Caco-2 (cell line): ENCODE measurements at regions not wholly inside any gene's neighbourhood (a gene's known extent, or its start where the extent isn't known, plus 50 kb on each side); places are given as distances from the start of the nearest gene placed in this dataset.

Experiments
- BruUV-seq: library from RNA; stranded (reverse); fragments of 400-500 nt; replicated peaks from 2 replicates; lab custom pipeline; 2021; lab: Mats Ljungman, UMichigan
- CTCF ChIA-PET: fragments of 300-600 bp; sonication (Branson Sonifier 250); formaldehyde crosslinking; loops from one replicate; lab custom pipeline; 2022; ENCODE audit warnings: antibody characterized with exemption; lab: Charles Lee
- POLR2A ChIA-PET: fragments of 300-600 bp; sonication (Branson Sonifier 250); formaldehyde crosslinking; loops from one replicate; lab custom pipeline; 2022; ENCODE audit warnings: antibody characterized with exemption; lab: Charles Lee
- DNase-seq, 2 experiments: peaks; one replicate each; pipeline versions ENCODE4 v3.0.0 to v3.0.0-alpha.2; 2020 to 2022
- H3K27me3 ChIP-seq: replicated peaks from 2 replicates; pipeline ENCODE4 v1.6.0; 2011; ENCODE audit warnings: low read length; ENCODE audit not compliant: control insufficient read depth, insufficient read depth
- H3K36me3 ChIP-seq: 2 replicates; pipeline ENCODE4 v1.5.1; 2011; ENCODE audit warnings: low read length; ENCODE audit not compliant: control insufficient read depth, insufficient read depth
- H3K4me1 ChIP-seq: fragments of 250-450 bp; sonication (Bioruptor Pico); 2 replicates; pipeline ENCODE4 v1.5.1; 2020; ENCODE audit warnings: mild to moderate bottlenecking
- H3K4me3 ChIP-seq: 2 replicates; pipeline ENCODE4 v1.5.1; 2011; ENCODE audit warnings: low read depth, mild to moderate bottlenecking, control low read depth, low read length
- H3K9me3 ChIP-seq: fragments of 250-450 bp; sonication (Bioruptor Pico); 2 replicates; pipeline ENCODE4 v1.5.1; 2020; ENCODE audit warnings: mild to moderate bottlenecking, moderate library complexity
- H3K27ac Mint-ChIP-seq: one replicate; pipeline ENCODE4 v1.8.0; 2022; ENCODE audit warnings: mixed read lengths; ENCODE audit not compliant: unreplicated experiment
- H3K27me3 Mint-ChIP-seq: one replicate; pipeline ENCODE4 v1.8.0; 2022; ENCODE audit warnings: mixed read lengths; ENCODE audit not compliant: insufficient read depth, unreplicated experiment
- H3K36me3 Mint-ChIP-seq: one replicate; pipeline ENCODE4 v1.8.0; 2022; ENCODE audit warnings: mild to moderate bottlenecking, mixed read lengths; ENCODE audit not compliant: insufficient read depth, unreplicated experiment
- H3K4me1 Mint-ChIP-seq: one replicate; pipeline ENCODE4 v1.8.0; 2022; ENCODE audit warnings: low read depth, mixed read lengths; ENCODE audit not compliant: unreplicated experiment
- H3K4me3 Mint-ChIP-seq: one replicate; pipeline ENCODE4 v1.8.0; 2022; ENCODE audit warnings: mild to moderate bottlenecking, moderate library complexity, mixed read lengths; ENCODE audit not compliant: unreplicated experiment
- H3K9me3 Mint-ChIP-seq: one replicate; pipeline ENCODE4 v1.8.0; 2022; ENCODE audit warnings: mixed read lengths; ENCODE audit not compliant: unreplicated experiment
- CTCF ChIP-seq, 2 experiments: fragments of 200-600 bp in 1 of 2; IDR thresholded peaks; 1 replicate in 1 of 2; 2 replicates in 1 of 2; pipeline versions ENCODE4 v1.5.1 to v1.8.0; 2011 to 2022; ENCODE audit warnings: antibody characterized with exemption in 1 of 2, control low read depth in 1 of 2, inconsistent platforms in 1 of 2, low read depth in 1 of 2, low read length in 1 of 2, mild to moderate bottlenecking in 1 of 2, moderate library complexity in 1 of 2; ENCODE audit not compliant: insufficient read depth in 1 of 2, severe bottlenecking in 1 of 2, unreplicated experiment in 1 of 2
- intact Hi-C: fragments of 100-400 bp; cut with micrococcal nuclease; formaldehyde crosslinking; loops from one replicate; pipeline ENCODE4 v1.10.0; 2022; ENCODE audit not compliant: unreplicated experiment

DNA sequence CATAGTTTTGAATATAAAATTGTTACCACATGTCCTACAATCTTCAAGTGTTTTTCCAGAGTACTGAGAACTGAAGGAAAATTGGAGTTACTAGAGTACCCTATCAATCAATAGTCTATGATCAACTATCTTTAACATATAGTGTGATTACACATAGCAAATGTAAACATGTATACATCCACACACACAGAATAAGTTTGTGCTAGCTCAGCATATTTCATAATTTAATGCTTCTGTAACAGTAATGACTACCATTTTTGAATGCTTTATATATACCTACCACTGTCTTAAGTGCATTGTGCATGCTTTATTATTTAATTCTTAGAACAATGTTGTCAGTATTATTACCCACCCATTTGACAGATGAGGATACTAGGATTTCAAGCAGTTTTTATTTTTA lies 523.9 kb downstream of the HAO1 start:
- H3K36me3 ChIP-seq = no peaks in the 10 kb centered on the region
- DNase-seq = no peak
- Mint-ChIP-seq H3K9me3 (no peaks in the 10 kb centered on the region), H3K36me3 (no peaks in the 10 kb centered on the region), H3K4me3 (no peak overlapping the region), H3K27me3 (peaks cover 2% of the 10 kb centered on the region), H3K4me1 (no peaks in the 10 kb centered on the region), H3K27ac (no peak overlapping the region)
- no peaks in the 10 kb centered on the region for H3K9me3 ChIP-seq
- intact Hi-C loops = no loop called here
- H3K27me3 ChIP-seq = no peaks in the 10 kb centered on the region
- no peaks in the 10 kb centered on the region for H3K4me1 ChIP-seq
- BruUV-seq = no TSS peak
- POLR2A ChIA-PET = no interaction called here
- no peak for TF ChIP-seq CTCF (IDR thresholded peaks at IDR 0.05; ENCODE audit: insufficient read depth in 1 of 2, low read depth in 1 of 2, low read length in 1 of 2, severe bottlenecking in 1 of 2, unreplicated experiment in 1 of 2)
- CTCF ChIA-PET = no interaction called here
- no peak overlapping the region for H3K4me3 ChIP-seq

GRCh38 chr20:7420345-7420744 lies 519.9 kb downstream of the HAO1 start:
- no peak for DNase-seq
- intact Hi-C loops = no loop called here
- Histone ChIP-seq H3K4me1 (no peaks in the 10 kb centered on the region), H3K27me3 (no peaks in the 10 kb centered on the region), H3K36me3 (no peaks in the 10 kb centered on the region), H3K9me3 (no peaks in the 10 kb centered on the region), H3K4me3 (no peak overlapping the region)
- H3K27me3 Mint-ChIP-seq = no peaks in the 10 kb centered on the region
- no peaks in the 10 kb centered on the region for H3K36me3 Mint-ChIP-seq
- no TSS peak for BruUV-seq
- H3K9me3 Mint-ChIP-seq = no peaks in the 10 kb centered on the region
- ChIA-PET CTCF (no interaction called here), POLR2A (no interaction called here)
- no peak overlapping the region for H3K27ac Mint-ChIP-seq
- TF ChIP-seq CTCF (IDR thresholded peaks at IDR 0.05; ENCODE audit: insufficient read depth in 1 of 2, low read depth in 1 of 2, low read length in 1 of 2, severe bottlenecking in 1 of 2, unreplicated experiment in 1 of 2) = no peak
- no peaks in the 10 kb centered on the region for H3K4me1 Mint-ChIP-seq
- no peak overlapping the region for H3K4me3 Mint-ChIP-seq

DNA sequence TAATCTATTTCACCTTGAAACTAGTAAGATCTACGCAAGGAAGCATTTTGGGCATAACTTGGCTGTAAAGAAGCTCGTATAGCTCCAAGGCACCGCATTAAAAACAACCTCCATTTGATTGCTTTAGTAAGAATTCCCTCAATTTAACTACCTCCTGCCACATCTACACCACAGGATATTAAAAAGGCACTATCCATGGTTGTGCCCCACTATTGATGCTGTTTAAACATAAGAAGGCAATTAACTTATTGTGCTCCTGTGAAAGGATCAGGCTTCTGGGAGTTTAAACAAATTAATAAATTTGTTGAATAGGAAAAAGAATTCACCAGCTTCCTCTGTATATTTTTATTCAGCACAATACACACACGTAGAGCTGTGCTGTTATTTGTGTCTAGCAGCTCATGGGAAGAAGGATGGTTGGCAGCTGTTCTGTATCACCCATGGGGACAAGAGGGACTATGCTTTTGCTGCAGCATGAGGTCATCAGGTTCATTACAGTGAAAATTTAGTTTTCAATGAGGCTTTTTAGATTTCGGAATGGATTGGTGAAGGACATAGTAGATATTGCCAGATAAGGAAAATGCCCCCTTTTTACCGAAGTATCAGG lies 513.3 kb downstream of the HAO1 start:
- H3K36me3 Mint-ChIP-seq = no peaks in the 10 kb centered on the region
- H3K9me3 ChIP-seq = no peaks in the 10 kb centered on the region
- no peak overlapping the region for H3K4me3 ChIP-seq
- TF ChIP-seq CTCF (IDR thresholded peaks at IDR 0.05; ENCODE audit: insufficient read depth in 1 of 2, low read depth in 1 of 2, low read length in 1 of 2, severe bottlenecking in 1 of 2, unreplicated experiment in 1 of 2) = no peak
- BruUV-seq = no TSS peak
- peaks cover 14% of the 10 kb centered on the region for H3K27me3 Mint-ChIP-seq
- H3K27me3 ChIP-seq = no peaks in the 10 kb centered on the region
- H3K4me3 Mint-ChIP-seq = no peak overlapping the region
- H3K36me3 ChIP-seq = no peaks in the 10 kb centered on the region
- CTCF ChIA-PET = no interaction called here
- POLR2A ChIA-PET = no interaction called here
- no peaks in the 10 kb centered on the region for H3K9me3 Mint-ChIP-seq
- DNase-seq = no peak
- H3K4me1 Mint-ChIP-seq = no peaks in the 10 kb centered on the region
- intact Hi-C loops = no loop called here
- no peak overlapping the region for H3K27ac Mint-ChIP-seq
- no peaks in the 10 kb centered on the region for H3K4me1 ChIP-seq
